ENCODE measurements at regions not wholly inside any gene's neighbourhood (a gene's known extent, or its start where the extent isn't known, plus 50 kb on each side); places are given as distances from the start of the nearest gene placed in this dataset.

DNA sequence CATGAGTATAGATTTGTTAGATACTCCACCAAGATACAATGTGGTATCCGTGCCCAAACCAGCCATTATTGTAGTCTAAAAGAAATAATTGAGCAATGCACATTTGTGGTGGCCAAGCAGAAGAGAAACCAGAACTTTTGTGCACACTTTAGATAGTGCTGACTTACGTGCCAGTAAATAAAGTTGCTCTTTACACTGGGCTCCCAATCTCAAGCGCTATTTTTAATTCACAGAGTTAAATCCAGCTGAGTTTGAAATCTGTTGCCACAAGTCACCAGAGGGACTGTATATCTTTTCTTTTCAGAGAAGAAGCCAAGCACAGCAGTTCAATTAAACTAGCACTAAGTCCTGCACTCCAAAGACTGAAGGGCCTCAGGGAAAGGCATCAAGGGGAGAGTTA, 680.4 kb downstream of the TDRD15 start:
- WGBS, 3 donors, result 73 to 79% (median 74%) methylated on average over 3 of the region's 3 CpGs
- no peak for ATAC-seq
- intact Hi-C loops (cut with DNase I), result no loop called here
- Histone ChIP-seq H3K9me3 (no peaks in the 10 kb centered on the region), H3K4me3 (no peak overlapping the region), H3K36me3 (ENCODE audit: insufficient read depth in 1 of 2, low read depth in 1 of 2) (no peaks in the 10 kb centered on the region), H3K4me1 (no peaks in the 10 kb centered on the region), H3K27me3 (ENCODE audit: insufficient read depth in 3 of 3, low read length in 2 of 3) (peaks cover 0 to 2% (median 0%) of the 10 kb centered on the region in 3 donors), H3K27ac (no peak overlapping the region)
- no peak for DNase-seq
- TF ChIP-seq, protein P1, sequence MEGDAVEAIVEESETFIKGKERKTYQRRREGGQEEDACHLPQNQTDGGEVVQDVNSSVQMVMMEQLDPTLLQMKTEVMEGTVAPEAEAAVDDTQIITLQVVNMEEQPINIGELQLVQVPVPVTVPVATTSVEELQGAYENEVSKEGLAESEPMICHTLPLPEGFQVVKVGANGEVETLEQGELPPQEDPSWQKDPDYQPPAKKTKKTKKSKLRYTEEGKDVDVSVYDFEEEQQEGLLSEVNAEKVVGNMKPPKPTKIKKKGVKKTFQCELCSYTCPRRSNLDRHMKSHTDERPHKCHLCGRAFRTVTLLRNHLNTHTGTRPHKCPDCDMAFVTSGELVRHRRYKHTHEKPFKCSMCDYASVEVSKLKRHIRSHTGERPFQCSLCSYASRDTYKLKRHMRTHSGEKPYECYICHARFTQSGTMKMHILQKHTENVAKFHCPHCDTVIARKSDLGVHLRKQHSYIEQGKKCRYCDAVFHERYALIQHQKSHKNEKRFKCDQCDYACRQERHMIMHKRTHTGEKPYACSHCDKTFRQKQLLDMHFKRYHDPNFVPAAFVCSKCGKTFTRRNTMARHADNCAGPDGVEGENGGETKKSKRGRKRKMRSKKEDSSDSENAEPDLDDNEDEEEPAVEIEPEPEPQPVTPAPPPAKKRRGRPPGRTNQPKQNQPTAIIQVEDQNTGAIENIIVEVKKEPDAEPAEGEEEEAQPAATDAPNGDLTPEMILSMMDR (IDR thresholded peaks at IDR 0.05), result no peak

DNA sequence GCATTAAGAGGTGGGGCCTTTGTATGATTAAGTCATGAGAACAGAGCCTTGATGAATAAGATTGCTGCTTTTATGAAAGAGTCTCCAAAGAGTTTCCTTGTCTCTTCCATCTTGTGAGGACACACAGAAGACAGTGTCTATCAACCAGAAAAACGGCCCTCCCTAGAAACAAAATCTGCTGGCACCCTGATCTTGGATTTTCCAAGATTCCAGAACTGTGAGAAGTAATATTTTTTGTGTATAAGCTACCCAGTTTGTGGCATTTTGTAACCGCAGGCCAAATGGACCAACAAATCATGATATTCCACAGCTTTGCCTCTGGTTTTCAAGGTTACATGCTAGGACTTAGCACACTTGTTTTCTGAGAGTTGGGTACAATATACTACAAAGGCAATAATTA, 687.8 kb downstream of the TDRD15 start:
- no peak for DNase-seq
- ATAC-seq, result no peak
- 59 to 67% (median 65%) methylated on average over 2 of the region's 2 CpGs for WGBS, 3 donors
- Histone ChIP-seq H3K27me3 (ENCODE audit: insufficient read depth in 3 of 3, low read length in 2 of 3) (peaks cover 0 to 2% (median 0%) of the 10 kb centered on the region in 3 donors), H3K9me3 (no peaks in the 10 kb centered on the region), H3K27ac (no peak overlapping the region), H3K4me1 (no peaks in the 10 kb centered on the region), H3K4me3 (no peak overlapping the region), H3K36me3 (ENCODE audit: insufficient read depth in 1 of 2, low read depth in 1 of 2) (no peaks in the 10 kb centered on the region)
- TF ChIP-seq, protein P1 (IDR thresholded peaks at IDR 0.05), result no peak
- intact Hi-C loops (cut with DNase I), result no loop called here

DNA sequence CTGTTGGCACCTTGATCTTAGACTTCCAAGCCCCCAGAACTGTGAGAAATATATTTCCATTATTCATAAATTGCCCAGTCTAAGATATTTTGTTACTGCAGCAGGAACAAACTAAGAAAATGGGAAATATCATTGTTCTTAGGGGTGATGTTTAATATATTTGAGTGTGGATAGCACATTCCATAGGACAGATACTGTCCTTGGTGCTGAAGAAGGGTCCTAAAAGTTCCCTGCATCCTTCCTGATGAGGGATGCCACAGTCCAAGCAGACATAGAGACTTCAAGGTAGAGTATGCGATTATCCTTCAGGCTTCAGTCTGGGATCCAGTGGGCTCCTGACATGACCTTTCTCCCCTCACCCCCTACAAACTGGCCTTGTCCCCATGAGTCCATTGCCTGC, 689.0 kb downstream of the TDRD15 start:
- H3K4me1 ChIP-seq, result no peaks in the 10 kb centered on the region
- H3K27me3 ChIP-seq (ENCODE audit: insufficient read depth in 3 of 3, low read length in 2 of 3), result no peaks in the 10 kb centered on the region
- TF ChIP-seq, protein P1 (IDR thresholded peaks at IDR 0.05), result no peak
- H3K9me3 ChIP-seq, result no peaks in the 10 kb centered on the region
- WGBS, 3 donors, result 84 to 91% (median 90%) methylated on average over 1 of the region's 1 CpG
- no peak overlapping the region for H3K4me3 ChIP-seq
- H3K27ac ChIP-seq, result no peak overlapping the region
- DNase-seq (no peak), ATAC-seq (no peak)
- H3K36me3 ChIP-seq (ENCODE audit: insufficient read depth in 1 of 2, low read depth in 1 of 2), result no peaks in the 10 kb centered on the region
- intact Hi-C loops (cut with DNase I), result no loop called here

DNA sequence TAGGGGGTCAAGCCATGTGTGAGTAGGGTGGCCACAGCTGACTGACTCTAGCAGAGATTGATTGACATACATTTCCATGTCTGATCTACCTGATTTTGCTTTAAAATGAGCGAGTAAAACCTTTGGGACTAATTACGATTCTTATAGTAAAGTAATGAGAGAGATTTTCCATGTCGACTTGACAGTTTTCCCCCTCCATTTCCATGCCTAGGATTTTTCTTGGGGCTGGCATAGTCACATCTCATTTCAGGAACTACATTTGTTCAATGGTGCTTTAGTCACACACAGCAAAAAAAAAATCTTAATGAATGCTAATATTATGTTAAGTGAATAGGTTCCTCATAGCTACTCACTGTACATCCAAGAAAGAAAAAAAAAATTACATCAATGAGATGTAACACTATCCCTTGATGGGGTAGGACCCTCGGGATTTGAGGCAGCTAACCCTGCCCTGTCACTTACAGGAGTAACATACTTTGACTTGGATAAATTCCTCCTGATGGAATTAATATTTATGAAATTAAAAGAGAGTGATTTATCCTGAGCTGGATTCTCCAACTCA, 690.9 kb downstream of the TDRD15 start:
- DNase-seq, result no peak
- WGBS, 3 donors, result 71 to 77% (median 72%) methylated on average over 4 of the region's 4 CpGs
- H3K9me3 ChIP-seq, result no peaks in the 10 kb centered on the region
- H3K27me3 ChIP-seq (ENCODE audit: insufficient read depth in 3 of 3, low read length in 2 of 3), result no peaks in the 10 kb centered on the region
- H3K27ac ChIP-seq, result no peak overlapping the region
- intact Hi-C loops (cut with DNase I), result no loop called here
- H3K36me3 ChIP-seq (ENCODE audit: insufficient read depth in 1 of 2, low read depth in 1 of 2), result no peaks in the 10 kb centered on the region
- no peak overlapping the region for H3K4me3 ChIP-seq
- no peak for ATAC-seq
- H3K4me1 ChIP-seq, result no peaks in the 10 kb centered on the region
- TF ChIP-seq, protein P1 (IDR thresholded peaks at IDR 0.05), result no peak

DNA sequence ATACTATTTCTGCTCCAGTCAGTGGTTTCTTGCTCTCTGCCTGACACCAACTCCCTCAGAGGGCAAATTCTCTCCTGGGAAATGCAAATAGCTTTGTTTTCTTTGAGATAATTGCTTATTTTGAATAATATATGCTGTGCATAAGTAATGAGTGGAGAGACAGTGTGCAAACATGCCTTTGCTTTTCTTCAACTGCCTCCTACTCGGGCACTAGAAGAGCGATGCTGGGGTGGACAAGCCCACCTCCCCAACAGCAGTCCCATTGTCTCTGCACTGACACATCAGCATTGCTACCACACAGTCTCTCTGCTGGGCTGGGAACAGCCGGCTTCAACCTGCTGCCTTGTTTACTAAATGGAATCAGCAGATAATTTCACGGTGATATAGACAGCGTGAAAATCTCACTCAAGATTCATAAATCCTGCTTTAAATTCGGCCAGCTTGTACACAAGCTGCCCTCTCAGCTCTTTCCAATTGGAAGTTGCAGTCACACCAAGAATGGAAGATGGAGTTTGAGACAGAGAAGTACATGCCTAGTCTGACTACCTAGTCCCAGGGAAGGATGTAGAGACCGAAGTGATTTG, 694.5 kb downstream of the TDRD15 start:
- Histone ChIP-seq H3K4me1 (no peaks in the 10 kb centered on the region), H3K9me3 (no peaks in the 10 kb centered on the region), H3K4me3 (no peak overlapping the region), H3K27ac (no peak overlapping the region), H3K27me3 (ENCODE audit: insufficient read depth in 3 of 3, low read length in 2 of 3) (no peaks in the 10 kb centered on the region), H3K36me3 (ENCODE audit: insufficient read depth in 1 of 2, low read depth in 1 of 2) (no peaks in the 10 kb centered on the region)
- DNase-seq (no peak), ATAC-seq (no peak)
- intact Hi-C loops (cut with DNase I), result no loop called here
- 41 to 48% (median 42%) methylated on average over 7 of the region's 7 CpGs for WGBS, 3 donors
- TF ChIP-seq, protein P1 (IDR thresholded peaks at IDR 0.05), result no peak

Measured in psoas muscle (tissue), 7 donors.